OCI-LY1 (cell line): ENCODE measurements at regions not wholly inside any gene's neighbourhood (a gene's known extent, or its start where the extent isn't known, plus 50 kb on each side); places are given as distances from the start of the nearest gene placed in this dataset.

Source experiments
- H2AFZ ChIP-seq: fragments of 200-600 bp; sonication (generic), shearing (Covaris generic); 2 replicates; pipeline ENCODE4 v1.6.0; 2014; ENCODE audit warnings: antibody characterized with exemption, mild to moderate bottlenecking, low read length
- H3F3A ChIP-seq: fragments of 200-600 bp; sonication (generic), shearing (Covaris generic); 2 replicates; pipeline ENCODE4 v1.6.0; 2014; ENCODE audit warnings: mild to moderate bottlenecking, antibody characterized with exemption, low read length, moderate library complexity; ENCODE audit not compliant: insufficient read depth
- H3K27ac ChIP-seq: fragments of 200-600 bp; sonication (generic); 2 replicates; pipeline ENCODE4 v1.5.1; 2014; ENCODE audit warnings: low read length, mixed run types, mild to moderate bottlenecking, low read depth; ENCODE audit not compliant: poor library complexity, severe bottlenecking
- H3K27me3 ChIP-seq: fragments of 200-600 bp; sonication (generic); 2 replicates; pipeline ENCODE4 v1.6.0; 2014; ENCODE audit warnings: antibody characterized with exemption, mild to moderate bottlenecking, low read length, moderate library complexity; ENCODE audit not compliant: insufficient read depth
- H3K36me3 ChIP-seq: fragments of 200-600 bp; sonication (generic); 2 replicates; pipeline ENCODE4 v1.6.1; 2014; ENCODE audit warnings: mild to moderate bottlenecking, antibody characterized with exemption, low read length, moderate library complexity, mixed read lengths; ENCODE audit not compliant: insufficient read depth
- H3K4me1 ChIP-seq: fragments of 200-600 bp; sonication (generic); 2 replicates; pipeline ENCODE4 v1.5.1; 2014; ENCODE audit warnings: mild to moderate bottlenecking, low read length, moderate library complexity; ENCODE audit not compliant: insufficient read depth, severe bottlenecking
- H3K4me2 ChIP-seq: fragments of 200-600 bp; sonication (generic), shearing (Covaris generic); 2 replicates; pipeline ENCODE4 v1.6.1; 2014; ENCODE audit warnings: low read length
- H3K4me3 ChIP-seq: fragments of 200-600 bp; sonication (generic); 2 replicates; pipeline ENCODE4 v1.5.1; 2014; ENCODE audit warnings: low read length, low read depth, mild to moderate bottlenecking, mixed read lengths; ENCODE audit not compliant: poor library complexity, severe bottlenecking
- H3K79me2 ChIP-seq: fragments of 200-600 bp; shearing (Covaris generic); 2 replicates; pipeline ENCODE4 v1.6.1; 2016; ENCODE audit warnings: mixed run types, low read length, mixed read lengths; ENCODE audit not compliant: insufficient read depth
- H3K9ac ChIP-seq: fragments of 200-600 bp; sonication (generic), shearing (Covaris generic); 2 replicates; pipeline ENCODE4 v1.6.1; 2014; ENCODE audit warnings: mild to moderate bottlenecking, low read length, mixed read lengths
- H3K9me2 ChIP-seq: fragments of 200-600 bp; sonication (generic), shearing (Covaris generic); 2 replicates; pipeline ENCODE4 v1.6.1; 2014; ENCODE audit warnings: low read depth, mild to moderate bottlenecking, low read length, mixed read lengths
- H3K9me3 ChIP-seq: fragments of 200-600 bp; shearing (Covaris generic); 2 replicates; pipeline ENCODE4 v1.6.1; 2014; ENCODE audit warnings: low read length, mixed read lengths
- H4K20me1 ChIP-seq: fragments of 200-600 bp; sonication (generic), shearing (Covaris generic); 2 replicates; pipeline ENCODE4 v1.6.0; 2016; ENCODE audit warnings: mild to moderate bottlenecking, low read length; ENCODE audit not compliant: insufficient read depth
- CTCF ChIP-seq: fragments of 200-600 bp; sonication (generic), shearing (Covaris generic); IDR thresholded peaks from 2 replicates; pipeline ENCODE4 v1.5.1; 2017; ENCODE audit warnings: mild to moderate bottlenecking, antibody characterized with exemption, low read length, moderate library complexity, mixed read lengths
- EZH2 ChIP-seq: fragments of 200-600 bp; sonication (generic), shearing (Covaris generic); IDR thresholded peaks from 2 replicates; pipeline ENCODE4 v1.8.0; 2017; ENCODE audit warnings: borderline replicate concordance, mixed run types, mild to moderate bottlenecking, antibody characterized with exemption, low read length, moderate library complexity, mixed read lengths

- H3F3A ChIP-seq = no peaks in the 10 kb centered on the region
- no peak overlapping the region for H3K27ac ChIP-seq
- no peak overlapping the region for H3K9ac ChIP-seq
- no peaks in the 10 kb centered on the region for H3K9me2 ChIP-seq
- H3K4me2 ChIP-seq = no peak overlapping the region
- H3K36me3 ChIP-seq = no peaks in the 10 kb centered on the region
- H3K4me3 ChIP-seq = no peak overlapping the region
- H2AFZ ChIP-seq = no peak overlapping the region
- no peaks in the 10 kb centered on the region for H3K4me1 ChIP-seq
- no peak for TF ChIP-seq CTCF
- no peak for TF ChIP-seq EZH2
- H3K9me3 ChIP-seq = no peaks in the 10 kb centered on the region
- H3K27me3 ChIP-seq = no peaks in the 10 kb centered on the region
- no peaks in the 10 kb centered on the region for H3K79me2 ChIP-seq
- H4K20me1 ChIP-seq = no peaks in the 10 kb centered on the region
Observed at GRCh38 chr9:25374281-25374680, 304.0 kb downstream of the TUSC1 start.

GRCh38 chr9:25366906-25367305, 311.3 kb downstream of the TUSC1 start:
- H3K9me3 ChIP-seq = no peaks in the 10 kb centered on the region
- H3K27ac ChIP-seq = no peak overlapping the region
- H3K4me3 ChIP-seq = no peak overlapping the region
- no peak overlapping the region for H2AFZ ChIP-seq
- no peaks in the 10 kb centered on the region for H3K9me2 ChIP-seq
- H3K4me1 ChIP-seq = no peaks in the 10 kb centered on the region
- H3K9ac ChIP-seq = no peak overlapping the region
- no peaks in the 10 kb centered on the region for H3F3A ChIP-seq
- H3K4me2 ChIP-seq = no peak overlapping the region
- no peaks in the 10 kb centered on the region for H3K79me2 ChIP-seq
- H4K20me1 ChIP-seq = no peaks in the 10 kb centered on the region
- no peak for TF ChIP-seq EZH2
- no peak for TF ChIP-seq CTCF
- H3K36me3 ChIP-seq = no peaks in the 10 kb centered on the region
- H3K27me3 ChIP-seq = no peaks in the 10 kb centered on the region

- Histone ChIP-seq H3K9ac (no peak overlapping the region), H3K36me3 (no peaks in the 10 kb centered on the region), H3K9me2 (no peaks in the 10 kb centered on the region), H3K27ac (no peak overlapping the region), H3K79me2 (no peaks in the 10 kb centered on the region), H3K4me1 (no peaks in the 10 kb centered on the region), H3K27me3 (no peaks in the 10 kb centered on the region), H3K9me3 (no peaks in the 10 kb centered on the region), H3F3A (no peaks in the 10 kb centered on the region), H3K4me2 (no peak overlapping the region), H4K20me1 (no peaks in the 10 kb centered on the region), H3K4me3 (no peak overlapping the region), H2AFZ (no peak overlapping the region)
- TF ChIP-seq CTCF = no peak
- no peak for TF ChIP-seq EZH2
Observed at GRCh38 chr9:25353783-25354182, 324.5 kb downstream of the TUSC1 start.
